ENCODE measurements at regions not wholly inside any gene's neighbourhood (a gene's known extent, or its start where the extent isn't known, plus 50 kb on each side); places are given as distances from the start of the nearest gene placed in this dataset.

GRCh38 chr20:22446613-22447446 is 137.5 kb downstream of the FOXA2 start:
- TF ChIP-seq POLR2A (IDR thresholded peaks at IDR 0.05) = no peak
- TF ChIP-seq, protein P1, sequence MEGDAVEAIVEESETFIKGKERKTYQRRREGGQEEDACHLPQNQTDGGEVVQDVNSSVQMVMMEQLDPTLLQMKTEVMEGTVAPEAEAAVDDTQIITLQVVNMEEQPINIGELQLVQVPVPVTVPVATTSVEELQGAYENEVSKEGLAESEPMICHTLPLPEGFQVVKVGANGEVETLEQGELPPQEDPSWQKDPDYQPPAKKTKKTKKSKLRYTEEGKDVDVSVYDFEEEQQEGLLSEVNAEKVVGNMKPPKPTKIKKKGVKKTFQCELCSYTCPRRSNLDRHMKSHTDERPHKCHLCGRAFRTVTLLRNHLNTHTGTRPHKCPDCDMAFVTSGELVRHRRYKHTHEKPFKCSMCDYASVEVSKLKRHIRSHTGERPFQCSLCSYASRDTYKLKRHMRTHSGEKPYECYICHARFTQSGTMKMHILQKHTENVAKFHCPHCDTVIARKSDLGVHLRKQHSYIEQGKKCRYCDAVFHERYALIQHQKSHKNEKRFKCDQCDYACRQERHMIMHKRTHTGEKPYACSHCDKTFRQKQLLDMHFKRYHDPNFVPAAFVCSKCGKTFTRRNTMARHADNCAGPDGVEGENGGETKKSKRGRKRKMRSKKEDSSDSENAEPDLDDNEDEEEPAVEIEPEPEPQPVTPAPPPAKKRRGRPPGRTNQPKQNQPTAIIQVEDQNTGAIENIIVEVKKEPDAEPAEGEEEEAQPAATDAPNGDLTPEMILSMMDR (IDR thresholded peaks at IDR 0.05) = no peak
